ENCODE measurements at regions not wholly inside any gene's neighbourhood (a gene's known extent, or its start where the extent isn't known, plus 50 kb on each side); places are given as distances from the start of the nearest gene placed in this dataset.

- ATAC-seq (ENCODE audit: low read depth): no peak
- Histone ChIP-seq H3K27ac (ENCODE audit: poor library complexity, severe bottlenecking) (no peak overlapping the region), H3K36me3 (ENCODE audit: low read depth) (no peaks in the 10 kb centered on the region), H3K27me3 (ENCODE audit: insufficient read depth, poor library complexity, severe bottlenecking) (no peaks in the 10 kb centered on the region), H3K4me1 (ENCODE audit: insufficient read depth, poor library complexity, severe bottlenecking) (peaks cover 3% of the 10 kb centered on the region), H3K4me3 (ENCODE audit: severe bottlenecking) (no peak overlapping the region), H3K9me3 (ENCODE audit: severe bottlenecking) (no peaks in the 10 kb centered on the region)
- no peak for TF ChIP-seq CTCF (IDR thresholded peaks at IDR 0.05; ENCODE audit: poor library complexity, severe bottlenecking)
- DNase-seq (ENCODE audit: low spot score): no peak
These were observed 170.0 kb downstream of the SOX2 start for GRCh38 chr3:181881749-181882148.

- no peak for DNase-seq (ENCODE audit: low spot score)
- Histone ChIP-seq H3K27ac (ENCODE audit: poor library complexity, severe bottlenecking) (no peak overlapping the region), H3K36me3 (ENCODE audit: low read depth) (no peaks in the 10 kb centered on the region), H3K4me1 (ENCODE audit: insufficient read depth, poor library complexity, severe bottlenecking) (peaks cover 7% of the 10 kb centered on the region), H3K4me3 (ENCODE audit: severe bottlenecking) (no peak overlapping the region), H3K9me3 (ENCODE audit: severe bottlenecking) (no peaks in the 10 kb centered on the region), H3K27me3 (ENCODE audit: insufficient read depth, poor library complexity, severe bottlenecking) (no peaks in the 10 kb centered on the region)
- no peak for ATAC-seq (ENCODE audit: low read depth)
- TF ChIP-seq CTCF (IDR thresholded peaks at IDR 0.05; ENCODE audit: poor library complexity, severe bottlenecking): no peak
These were observed 174.3 kb downstream of the SOX2 start for GRCh38 chr3:181885868-181886630.

DNA sequence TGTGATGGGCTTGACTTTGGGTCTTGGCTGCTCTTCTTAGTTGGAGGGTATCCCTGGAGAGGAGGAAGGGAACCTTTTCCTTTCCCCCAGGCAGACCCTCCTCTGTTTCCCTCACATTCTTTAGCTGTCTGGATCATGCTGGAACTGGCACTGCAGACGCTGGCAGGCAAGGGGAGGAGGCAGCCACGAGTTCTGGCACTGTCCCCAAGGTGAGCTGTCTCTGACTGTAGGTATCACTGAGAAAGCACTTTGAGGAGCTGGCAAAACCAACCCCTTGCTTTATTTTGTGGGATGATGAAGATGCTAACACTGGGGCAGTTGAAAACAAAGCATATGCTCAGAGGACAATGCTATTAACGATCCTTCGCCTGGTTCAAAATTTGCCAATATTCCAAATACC is 175.0 kb downstream of the SOX2 start:
- no peak for TF ChIP-seq CTCF (IDR thresholded peaks at IDR 0.05; ENCODE audit: poor library complexity, severe bottlenecking)
- DNase-seq (ENCODE audit: low spot score): no peak
- no peaks in the 10 kb centered on the region for H3K36me3 ChIP-seq (ENCODE audit: low read depth)
- no peaks in the 10 kb centered on the region for H3K27me3 ChIP-seq (ENCODE audit: insufficient read depth, poor library complexity, severe bottlenecking)
- no peaks in the 10 kb centered on the region for H3K9me3 ChIP-seq (ENCODE audit: severe bottlenecking)
- no peak overlapping the region for H3K4me3 ChIP-seq (ENCODE audit: severe bottlenecking)
- H3K4me1 ChIP-seq (ENCODE audit: insufficient read depth, poor library complexity, severe bottlenecking): peaks cover 7% of the 10 kb centered on the region
- peak; percentile 44; the same call in 1 of the 3 replicates for ATAC-seq (ENCODE audit: low read depth)
- H3K27ac ChIP-seq (ENCODE audit: poor library complexity, severe bottlenecking): no peak overlapping the region

GRCh38 chr3:181887685-181888084 is 176.0 kb downstream of the SOX2 start:
- Histone ChIP-seq H3K27ac (ENCODE audit: poor library complexity, severe bottlenecking) (no peak overlapping the region), H3K36me3 (ENCODE audit: low read depth) (no peaks in the 10 kb centered on the region), H3K9me3 (ENCODE audit: severe bottlenecking) (no peaks in the 10 kb centered on the region), H3K4me1 (ENCODE audit: insufficient read depth, poor library complexity, severe bottlenecking) (peaks cover 7% of the 10 kb centered on the region), H3K27me3 (ENCODE audit: insufficient read depth, poor library complexity, severe bottlenecking) (no peaks in the 10 kb centered on the region), H3K4me3 (ENCODE audit: severe bottlenecking) (no peak overlapping the region)
- TF ChIP-seq CTCF (IDR thresholded peaks at IDR 0.05; ENCODE audit: poor library complexity, severe bottlenecking): no peak
- ATAC-seq (ENCODE audit: low read depth) (no peak), DNase-seq (ENCODE audit: low spot score) (no peak)

- no peaks in the 10 kb centered on the region for H3K27me3 ChIP-seq (ENCODE audit: insufficient read depth, poor library complexity, severe bottlenecking)
- peaks cover 7% of the 10 kb centered on the region for H3K4me1 ChIP-seq (ENCODE audit: insufficient read depth, poor library complexity, severe bottlenecking)
- H3K36me3 ChIP-seq (ENCODE audit: low read depth): no peaks in the 10 kb centered on the region
- DNase-seq (ENCODE audit: low spot score) (no peak), ATAC-seq (ENCODE audit: low read depth) (no peak)
- TF ChIP-seq CTCF (IDR thresholded peaks at IDR 0.05; ENCODE audit: poor library complexity, severe bottlenecking): no peak
- no peak overlapping the region for H3K27ac ChIP-seq (ENCODE audit: poor library complexity, severe bottlenecking)
- H3K4me3 ChIP-seq (ENCODE audit: severe bottlenecking): no peak overlapping the region
- no peaks in the 10 kb centered on the region for H3K9me3 ChIP-seq (ENCODE audit: severe bottlenecking)
These were observed 176.5 kb downstream of the SOX2 start for GRCh38 chr3:181888234-181888633.

All from RWPE2 (cell line).